Hepatic stellate cell (primary cell): ENCODE measurements at regions not wholly inside any gene's neighbourhood (a gene's known extent, or its start where the extent isn't known, plus 50 kb on each side); places are given as distances from the start of the nearest gene placed in this dataset.

Experiments used
- DNase-seq: peaks from one replicate; pipeline ENCODE4 v3.0.0; 2011; ENCODE audit warnings: low spot score

DNA sequence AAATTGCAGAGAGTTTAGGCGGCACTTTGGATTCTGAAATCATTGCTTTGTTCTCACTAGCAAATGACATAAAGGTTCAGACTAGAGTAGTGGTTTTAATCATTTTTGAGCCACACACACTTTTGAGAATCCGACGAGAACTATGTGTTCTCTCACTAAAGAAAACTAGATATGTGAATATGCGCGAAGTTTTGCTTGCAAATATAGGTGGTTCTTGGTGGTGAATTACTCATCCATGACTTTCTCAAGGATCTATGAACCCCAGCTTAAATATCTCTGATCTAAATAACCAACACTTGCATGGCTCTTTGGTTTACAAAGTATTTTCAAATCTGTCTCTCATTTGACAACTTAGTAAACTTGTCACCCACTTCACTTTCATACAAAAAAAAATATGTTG lies 54.8 kb downstream of the NOG start:
- DNase-seq: no peak

DNA sequence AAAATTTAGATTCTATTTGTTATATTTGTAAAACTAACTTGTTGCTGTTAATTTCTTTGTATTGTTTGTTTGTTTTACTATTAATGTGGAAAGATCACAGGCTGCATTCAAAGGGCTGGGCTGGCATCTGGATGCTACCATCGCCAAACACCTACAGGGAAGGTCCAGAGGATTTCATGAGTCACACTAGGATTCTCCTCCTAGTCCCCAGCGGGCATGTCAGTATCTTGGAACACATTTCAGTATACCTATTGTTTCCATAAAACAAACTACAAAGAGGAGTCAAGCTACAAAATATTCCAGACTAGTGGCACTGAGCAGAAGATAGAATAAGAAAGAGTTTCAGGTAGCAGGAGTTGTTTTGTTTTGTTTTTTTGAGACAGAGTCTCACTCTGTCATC lies 55.3 kb downstream of the NOG start:
- no peak for DNase-seq

DNA sequence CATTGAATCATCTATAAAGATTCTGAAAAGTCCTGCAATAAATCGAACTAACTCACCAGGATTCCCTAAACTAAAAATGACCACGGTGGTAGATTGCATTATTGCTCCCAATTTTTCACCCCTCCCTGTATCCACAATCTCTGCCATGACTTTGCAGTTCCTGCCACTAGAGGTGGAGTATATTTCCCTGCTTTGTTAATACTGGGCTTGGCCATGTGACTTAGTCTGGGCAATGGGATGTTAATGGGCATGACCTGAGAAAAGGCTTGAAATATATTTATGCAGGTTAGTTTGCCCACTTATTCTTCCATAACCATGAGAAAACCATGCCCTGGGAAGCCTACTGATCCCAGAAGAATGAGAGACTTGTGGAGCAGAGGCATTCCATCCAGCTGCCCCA lies 59.1 kb downstream of the NOG start:
- no peak for DNase-seq

DNA sequence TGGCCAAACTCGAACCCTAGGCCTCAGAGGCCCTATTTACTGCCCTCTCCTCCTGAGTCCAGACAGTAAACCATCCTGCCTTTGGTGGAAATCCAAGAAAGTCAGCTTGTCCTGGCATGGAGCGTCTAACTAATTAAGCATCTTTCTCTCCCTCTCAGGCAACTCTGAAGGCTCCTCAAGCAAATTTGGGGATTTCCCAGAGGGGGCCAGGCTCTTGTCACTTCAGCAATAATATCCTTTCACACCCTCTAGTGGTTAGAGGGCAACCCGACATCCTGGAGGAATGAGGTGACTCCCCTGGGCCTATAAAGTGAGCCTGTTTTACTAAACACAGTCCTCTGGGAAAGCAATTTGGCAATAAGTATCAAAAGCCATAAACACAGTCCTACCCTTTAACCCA lies 60.4 kb downstream of the NOG start:
- peak; percentile 18 for DNase-seq

DNA sequence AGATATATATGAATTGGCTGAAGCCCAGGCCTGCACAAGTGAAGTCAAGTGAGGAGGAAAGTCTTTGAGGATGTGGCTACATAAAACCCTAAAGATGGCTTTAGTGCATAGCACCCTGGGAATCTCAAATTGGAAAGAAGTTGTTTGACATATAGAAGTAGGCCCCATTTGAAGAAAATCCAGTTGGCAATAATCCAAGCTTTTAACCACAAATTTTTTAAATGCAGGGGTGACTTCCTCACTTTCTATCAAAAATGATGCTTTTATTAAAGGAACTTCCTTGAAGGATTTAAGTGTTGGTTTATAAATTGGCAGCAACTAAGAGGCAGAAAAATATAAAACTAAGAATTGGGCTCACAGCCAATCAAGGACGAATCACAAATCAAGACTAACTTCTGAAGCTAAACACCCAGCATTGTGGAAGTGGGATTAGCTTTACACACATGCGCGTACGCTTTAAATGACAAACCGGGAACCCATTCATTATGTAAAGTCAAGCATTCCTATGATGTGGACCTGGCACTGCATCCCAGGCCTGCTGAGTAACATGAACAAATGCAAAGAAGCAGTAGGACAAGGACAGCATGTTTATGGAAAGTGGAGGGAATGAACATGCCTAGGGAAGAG lies 63.3 kb downstream of the NOG start:
- no peak for DNase-seq

DNA sequence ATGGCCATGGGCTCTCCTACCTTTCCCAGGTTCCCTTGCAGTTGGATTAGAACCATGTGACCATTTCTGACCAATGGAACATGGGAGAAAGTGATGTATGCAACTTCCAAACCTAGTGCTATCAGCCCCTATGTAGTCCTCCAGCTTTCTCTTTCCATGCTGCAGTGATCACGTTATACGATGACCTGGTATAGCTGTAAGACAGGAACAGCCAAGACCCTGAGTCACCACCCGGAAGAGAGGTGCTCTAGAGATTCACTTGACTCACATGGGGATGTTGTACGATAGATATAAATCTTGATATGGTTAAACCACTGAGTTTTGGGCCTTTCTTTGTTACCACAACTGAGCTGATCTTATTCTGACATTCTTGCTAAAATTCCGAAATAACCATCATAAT lies 65.1 kb downstream of the NOG start:
- no peak for DNase-seq

DNA sequence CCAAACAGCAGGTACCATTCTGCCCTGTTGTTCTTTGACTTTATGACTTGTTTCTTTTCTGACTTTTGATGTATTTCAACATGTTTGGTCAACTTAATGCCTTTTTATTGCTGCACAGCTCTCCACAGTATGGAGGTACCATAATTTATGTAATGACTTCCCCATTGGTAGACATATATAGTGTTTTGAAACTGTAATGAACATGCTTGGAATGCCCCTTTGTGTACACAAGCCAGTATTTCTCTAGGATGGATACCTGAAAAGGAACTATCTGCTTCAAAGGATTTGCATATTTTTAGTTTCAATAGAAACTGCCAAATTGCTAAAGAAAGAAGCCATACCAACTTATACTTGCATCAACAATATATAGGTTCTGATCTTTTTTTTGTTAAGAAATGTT lies 66.1 kb downstream of the NOG start:
- DNase-seq: no peak

DNA sequence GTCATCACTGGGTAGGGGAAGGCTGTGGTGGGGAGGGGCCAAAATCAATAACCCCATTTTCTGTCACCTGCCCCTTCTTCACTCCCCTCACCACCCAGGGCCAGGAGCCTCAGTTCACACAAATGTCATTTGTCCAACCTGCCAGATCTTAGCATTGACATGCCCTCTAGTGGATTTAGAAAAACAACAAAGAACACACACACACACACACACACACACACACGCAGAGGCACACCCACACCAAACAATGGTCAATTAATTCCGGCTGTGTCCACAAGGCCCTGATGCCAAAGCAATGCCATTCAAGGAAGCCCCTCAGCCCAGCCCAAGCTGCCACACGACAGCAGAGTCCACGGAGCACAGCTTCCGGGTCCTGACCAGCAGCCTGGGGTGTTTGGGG lies 68.4 kb downstream of the NOG start:
- no peak for DNase-seq

DNA sequence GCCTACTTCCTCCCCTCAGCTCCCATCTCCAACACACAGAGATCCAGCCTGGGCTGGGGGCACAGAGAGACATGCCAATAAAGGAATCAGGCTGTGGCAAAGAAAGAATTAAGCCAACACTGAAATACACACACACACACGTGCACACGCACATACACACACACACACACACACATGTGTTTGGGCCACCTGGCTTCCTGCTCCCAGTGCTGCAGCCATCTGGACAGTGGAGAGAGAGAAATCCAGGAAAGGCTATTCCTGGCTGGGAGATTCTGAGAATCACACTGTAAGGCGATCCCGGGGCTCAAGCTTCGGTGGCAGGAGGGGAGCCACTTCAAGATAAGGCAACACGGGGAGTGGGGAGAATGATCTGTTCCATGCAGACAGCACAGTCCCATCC lies 72.4 kb downstream of the NOG start:
- no peak for DNase-seq

DNA sequence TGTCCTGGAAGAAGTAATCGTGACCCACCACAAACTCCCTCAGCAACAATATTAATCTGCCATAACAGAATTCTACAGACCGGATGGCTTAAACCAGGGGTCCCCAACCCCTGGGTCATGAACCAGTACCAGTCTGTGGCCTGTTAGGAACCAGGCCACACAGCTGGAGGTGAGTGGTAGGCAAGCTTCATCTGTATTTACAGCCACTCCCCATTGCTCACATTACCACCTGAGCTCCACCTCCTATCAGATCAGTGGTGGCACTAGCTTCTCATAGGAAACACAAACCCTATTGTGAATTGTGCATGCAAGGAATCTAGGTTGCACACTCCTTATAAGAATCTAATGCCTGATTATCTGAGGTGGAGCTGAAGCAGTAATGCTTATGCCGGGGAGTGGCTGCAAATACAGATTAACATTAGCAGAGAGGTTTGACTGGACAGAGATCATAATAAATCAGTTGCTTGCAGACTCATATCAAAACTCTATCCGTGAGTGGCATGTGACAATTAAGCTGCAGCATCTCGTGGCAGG lies 74.5 kb downstream of the NOG start:
- DNase-seq: no peak

DNA sequence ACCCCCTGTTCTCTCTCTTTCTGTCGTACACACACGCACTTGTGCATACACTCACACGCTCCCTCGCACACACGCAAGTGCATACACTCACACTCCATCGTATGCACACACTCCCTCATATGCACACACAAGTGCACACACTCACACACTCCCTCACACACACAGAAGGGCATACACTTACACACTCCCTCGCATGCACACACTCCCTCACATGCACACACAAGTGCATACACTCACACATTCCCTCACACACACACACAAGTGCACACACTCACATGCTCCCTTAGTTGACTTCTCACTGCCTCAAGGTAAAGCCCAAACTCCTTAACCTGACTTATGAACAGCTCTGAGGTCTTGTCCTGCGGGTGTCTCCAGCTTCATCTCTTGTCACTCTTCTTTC lies 78.7 kb downstream of the NOG start:
- no peak for DNase-seq

DNA sequence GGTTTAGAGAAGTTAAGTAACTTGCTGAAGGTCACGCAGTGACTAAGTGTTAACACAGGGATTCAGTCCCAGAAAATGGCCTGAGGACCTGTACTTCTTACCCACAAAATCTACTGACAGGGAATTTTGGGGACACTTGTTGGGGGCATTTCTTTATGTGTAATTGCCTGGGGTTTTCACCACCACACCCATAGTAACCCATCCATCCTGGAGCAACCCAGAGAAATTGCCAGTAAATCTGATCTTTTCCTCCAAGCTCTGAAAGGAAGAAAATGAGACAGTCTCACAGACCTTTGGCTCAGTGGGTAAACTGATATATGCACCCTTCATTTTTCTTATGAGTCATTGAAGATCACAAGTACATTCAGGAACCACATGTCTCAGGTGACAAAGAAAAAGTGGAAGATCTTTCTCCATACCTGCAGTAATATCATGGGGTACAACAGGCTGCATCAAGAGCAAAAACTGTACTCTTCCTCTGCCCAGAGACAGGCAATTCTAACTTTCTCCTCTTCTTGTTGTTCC lies 81.0 kb downstream of the NOG start:
- no peak for DNase-seq

DNA sequence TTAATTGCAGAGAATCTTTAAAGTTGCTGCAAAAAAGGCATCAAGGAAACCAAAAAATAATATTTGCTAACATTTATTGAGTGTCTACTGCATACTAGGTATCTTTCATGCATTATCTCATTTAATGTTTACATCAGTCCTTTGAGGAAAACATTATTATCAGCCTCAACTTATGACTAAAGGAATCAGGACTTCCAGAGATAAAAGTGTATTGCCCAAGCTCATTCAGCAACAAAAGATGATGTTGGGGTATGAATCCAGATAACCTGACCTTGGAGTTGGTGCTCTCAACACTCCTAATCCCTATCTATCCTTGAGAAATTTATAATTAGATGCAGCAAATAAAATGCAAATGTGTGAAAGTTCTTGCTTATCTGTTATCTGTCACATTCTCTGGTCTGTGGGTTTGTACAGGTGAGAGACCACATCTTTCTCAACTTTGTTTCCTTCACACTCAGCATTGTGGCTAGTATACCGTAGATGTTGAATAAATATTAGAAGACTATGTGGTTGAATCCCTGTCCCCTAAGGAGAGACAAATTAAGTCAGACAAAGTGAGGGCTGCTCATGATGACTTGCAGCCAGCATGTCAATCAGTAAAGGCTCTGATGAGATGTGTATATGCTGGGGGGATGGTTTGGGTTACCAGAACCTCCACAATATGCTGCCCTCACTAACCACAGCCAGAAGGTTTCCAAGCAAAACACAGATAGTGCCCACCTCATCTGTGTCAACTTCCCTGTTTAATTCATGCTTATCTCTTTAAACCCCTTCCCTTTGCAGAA lies 82.6 kb downstream of the NOG start:
- no peak for DNase-seq

DNA sequence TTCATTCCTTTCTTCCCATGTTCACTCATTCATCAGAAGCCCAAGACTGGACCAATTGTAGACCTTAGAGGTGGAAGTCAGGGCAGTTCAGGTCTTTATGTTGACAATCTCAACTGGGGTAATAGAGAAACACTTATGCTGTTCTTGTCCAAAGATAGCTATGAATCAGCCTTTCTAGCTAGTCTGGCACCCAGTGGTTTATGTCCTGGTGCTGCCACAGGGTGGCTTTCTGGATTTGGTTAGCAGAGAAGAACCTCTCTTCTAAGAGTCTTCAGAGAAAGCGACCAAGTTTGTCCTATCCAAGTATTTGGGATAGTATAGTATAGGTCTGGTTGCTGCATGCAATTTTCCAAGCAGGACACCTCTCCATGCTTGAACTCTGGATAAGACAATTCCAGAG lies 83.3 kb downstream of the NOG start:
- DNase-seq: peak; percentile 47

DNA sequence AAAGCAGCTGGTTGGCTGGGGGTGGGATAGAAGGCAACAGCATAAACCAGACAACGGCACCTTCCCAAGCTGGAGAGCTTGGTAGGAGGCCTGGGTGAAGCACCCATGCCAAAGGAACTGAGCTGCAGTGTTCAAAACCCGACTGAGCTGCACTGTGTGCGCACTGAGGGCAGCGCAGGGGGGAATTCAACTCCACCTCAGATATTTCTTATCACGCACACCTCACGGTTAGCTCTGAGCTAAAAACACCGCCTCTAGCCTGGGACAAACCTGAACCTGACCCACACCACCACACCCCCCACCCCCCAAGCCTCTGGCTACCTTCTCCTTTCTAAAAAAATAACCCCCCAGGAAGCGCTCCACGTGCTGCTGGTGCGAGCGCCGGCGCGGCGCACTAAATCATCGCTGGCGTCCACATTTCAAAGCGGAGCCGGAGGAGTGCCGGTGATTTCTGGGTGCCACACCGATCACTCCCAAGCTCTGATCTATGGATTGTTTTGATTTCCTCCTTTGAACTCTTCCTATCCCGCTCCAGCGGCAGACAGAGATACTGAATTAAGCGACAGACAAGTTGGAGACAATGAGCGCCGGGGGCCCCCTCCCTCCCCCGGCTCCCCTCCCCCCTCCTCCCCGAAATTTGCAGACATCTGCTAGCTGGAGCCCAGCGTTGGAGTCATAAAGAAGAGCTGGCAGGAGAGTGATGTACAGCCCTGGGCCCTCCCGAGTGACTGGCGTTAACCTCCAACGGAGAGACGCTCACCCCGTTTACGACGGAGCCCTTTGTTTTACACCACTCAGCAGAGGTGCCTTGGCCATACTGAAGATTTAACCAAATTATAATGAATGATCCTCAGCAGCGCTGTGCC lies 85.0 kb downstream of the NOG start:
- no peak for DNase-seq

DNA sequence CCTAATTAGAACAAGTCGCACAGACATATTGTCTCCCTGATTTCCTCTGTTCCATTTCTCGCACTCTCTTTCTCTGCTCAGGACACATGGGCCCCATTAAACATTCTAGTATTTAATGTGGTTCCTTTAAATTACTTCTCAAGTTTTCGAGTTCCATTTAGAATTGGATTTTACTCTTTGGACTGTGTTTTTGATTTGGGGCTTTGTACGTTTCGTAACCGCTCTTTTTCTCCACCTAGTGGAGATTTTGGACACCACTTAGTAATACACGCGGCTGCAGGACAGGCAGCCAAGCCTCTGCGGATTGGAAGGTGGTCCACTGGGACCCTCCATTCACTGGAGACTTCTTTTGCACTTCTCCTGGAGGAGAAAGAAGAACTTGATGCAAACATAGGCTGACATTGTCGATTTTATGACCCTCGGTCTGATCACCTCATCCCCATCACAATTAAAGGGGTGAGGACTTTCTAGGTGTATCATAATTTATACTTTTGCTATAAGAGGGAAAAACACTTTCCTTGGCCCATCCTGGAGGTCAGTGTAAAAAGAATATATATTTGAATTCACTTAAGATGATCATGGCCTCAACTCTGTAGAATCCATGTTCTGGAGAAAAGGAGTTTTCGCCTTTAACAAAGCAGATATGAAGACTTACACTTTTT lies 85.7 kb downstream of the NOG start:
- peak; percentile 50 for DNase-seq

DNA sequence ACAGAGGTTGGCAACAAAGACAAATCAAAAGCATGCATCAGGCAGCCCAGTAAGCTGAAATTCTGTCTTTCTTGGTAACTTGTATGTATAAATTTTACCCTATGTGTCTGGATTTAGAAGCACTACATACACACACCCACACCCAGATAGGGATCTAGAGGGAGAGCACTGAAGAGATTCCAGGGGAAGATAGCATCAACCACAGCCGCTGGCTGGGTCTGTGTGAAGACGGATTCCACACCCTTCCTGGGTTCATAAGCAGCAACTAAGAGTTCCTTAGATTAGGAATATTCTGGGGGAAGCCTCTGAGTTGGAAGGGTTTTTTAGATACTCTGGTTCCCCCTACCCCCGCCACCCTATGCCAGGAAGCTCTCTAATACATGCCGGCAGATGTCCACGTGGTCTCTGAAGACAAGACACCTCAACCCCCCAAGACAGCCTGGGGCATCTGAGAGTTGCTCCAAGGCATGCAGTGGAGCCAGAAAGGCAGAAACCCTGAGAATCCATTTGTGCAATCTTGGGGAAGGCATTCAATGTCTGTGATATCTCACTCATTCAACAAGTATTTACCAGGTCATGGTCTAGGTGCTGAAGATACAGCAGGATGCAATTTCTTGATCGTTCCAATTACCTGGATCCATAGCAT lies 86.4 kb downstream of the NOG start:
- DNase-seq: no peak

DNA sequence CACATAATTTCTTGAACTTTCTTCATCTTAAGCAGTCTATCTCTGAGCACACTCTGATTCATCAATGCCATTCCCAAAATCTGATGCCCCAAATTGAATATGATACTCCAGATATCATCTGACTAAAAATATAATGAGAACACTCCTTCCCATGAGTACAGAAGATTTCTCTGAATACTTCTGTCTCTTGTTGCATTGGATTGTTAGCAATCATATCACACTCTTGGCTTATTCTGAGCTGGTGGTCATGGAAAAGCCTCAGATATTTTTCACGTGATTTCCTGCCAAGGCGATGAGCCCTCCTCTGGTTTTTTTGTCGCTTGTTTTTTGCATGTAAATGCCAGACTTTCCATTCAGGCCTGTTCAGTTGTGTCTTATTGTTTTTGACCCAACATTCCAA lies 87.2 kb downstream of the NOG start:
- DNase-seq: no peak

DNA sequence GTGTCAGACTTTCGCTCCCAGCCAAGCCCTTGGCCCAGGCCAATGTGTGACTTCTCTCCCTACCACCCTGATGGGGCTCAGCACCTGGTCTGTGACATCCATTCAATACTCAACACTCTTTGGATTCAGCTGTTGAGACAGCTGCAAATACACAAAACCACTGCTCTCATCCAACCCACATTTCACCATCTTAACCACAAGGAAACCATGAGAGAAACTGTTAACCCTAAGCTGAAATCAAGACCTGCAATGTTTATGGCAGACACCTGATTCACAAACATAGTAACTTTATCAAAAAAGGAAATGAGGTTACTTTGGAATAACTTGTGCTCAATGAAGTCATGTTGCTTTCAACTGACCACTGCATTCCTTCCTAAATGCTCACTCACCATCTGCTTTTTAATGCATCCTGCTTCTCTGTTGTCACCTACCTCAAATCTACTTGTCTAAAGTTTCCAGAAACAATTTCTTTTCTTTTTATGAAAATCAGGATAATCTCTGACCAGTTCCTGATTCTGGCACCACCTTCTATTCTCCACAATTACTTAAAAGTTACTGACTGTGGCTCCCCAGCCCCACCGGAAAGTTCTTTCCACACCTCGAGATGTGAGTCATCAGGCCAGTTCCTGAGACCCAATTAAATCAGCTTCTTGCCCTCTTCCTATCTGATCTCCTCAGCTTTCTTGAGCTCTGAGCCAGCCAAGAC lies 88.2 kb downstream of the NOG start:
- peak; percentile 67 for DNase-seq

DNA sequence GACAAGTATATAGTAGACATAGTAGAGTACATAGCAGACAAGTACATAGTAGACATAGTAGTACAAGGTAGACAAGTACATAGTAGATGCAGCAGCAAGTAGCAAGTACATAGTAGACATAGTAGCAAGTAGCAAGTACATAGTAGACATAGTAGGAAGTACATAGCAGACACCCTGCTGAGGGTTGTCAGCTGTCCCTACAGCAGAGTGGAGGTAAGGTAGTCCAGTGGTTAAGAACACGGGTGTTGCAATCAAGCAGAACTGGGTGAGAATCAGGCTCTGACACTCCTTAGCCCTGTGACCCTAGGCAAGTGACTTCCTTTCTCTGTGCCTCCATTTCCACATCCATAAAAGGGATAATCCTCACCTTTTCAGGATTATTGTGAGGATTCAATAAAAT lies 94.7 kb downstream of the NOG start:
- no peak for DNase-seq
